Activated naive CD4-positive, alpha-beta T cell treated with anti-CD3 and anti-CD28 coated beads, Interleukin-2, amount 50 U/mL, for 24 hours (primary cell): ENCODE measurements at regions not wholly inside any gene's neighbourhood (a gene's known extent, or its start where the extent isn't known, plus 50 kb on each side); places are given as distances from the start of the nearest gene placed in this dataset.

Experiments
- H3K27ac Mint-ChIP-seq: one replicate; pipeline ENCODE4 v1.8.0; 2021; ENCODE audit warnings: mild to moderate bottlenecking, mixed read lengths
- H3K27me3 Mint-ChIP-seq: one replicate; pipeline ENCODE4 v1.8.0; 2021; ENCODE audit warnings: mixed read lengths
- H3K36me3 Mint-ChIP-seq: one replicate; pipeline ENCODE4 v1.8.0; 2021; ENCODE audit warnings: mixed read lengths
- H3K4me1 Mint-ChIP-seq: one replicate; pipeline ENCODE4 v1.8.0; 2021; ENCODE audit warnings: mixed read lengths
- H3K4me3 Mint-ChIP-seq: one replicate; pipeline ENCODE4 v1.8.0; 2021; ENCODE audit warnings: mild to moderate bottlenecking, mixed read lengths
- H3K9me3 Mint-ChIP-seq: one replicate; pipeline ENCODE4 v1.8.0; 2021; ENCODE audit warnings: mixed read lengths

- Mint-ChIP-seq H3K9me3 (no peaks in the 10 kb centered on the region), H3K4me3 (no peak overlapping the region), H3K27ac (no peak overlapping the region), H3K36me3 (no peaks in the 10 kb centered on the region), H3K27me3 (no peaks in the 10 kb centered on the region), H3K4me1 (no peaks in the 10 kb centered on the region)
Observed at GRCh38 chr14:26863736-26864135, 265.9 kb upstream of the NOVA1 start.

GRCh38 chr14:26866721-26867120 lies 268.9 kb upstream of the NOVA1 start:
- Mint-ChIP-seq H3K36me3 (no peaks in the 10 kb centered on the region), H3K4me1 (no peaks in the 10 kb centered on the region), H3K27ac (no peak overlapping the region), H3K27me3 (no peaks in the 10 kb centered on the region), H3K9me3 (no peaks in the 10 kb centered on the region), H3K4me3 (no peak overlapping the region)

GRCh38 chr14:26867171-26867757 lies 269.4 kb upstream of the NOVA1 start:
- H3K4me1 Mint-ChIP-seq = no peaks in the 10 kb centered on the region
- H3K36me3 Mint-ChIP-seq = no peaks in the 10 kb centered on the region
- H3K27me3 Mint-ChIP-seq = no peaks in the 10 kb centered on the region
- no peaks in the 10 kb centered on the region for H3K9me3 Mint-ChIP-seq
- H3K4me3 Mint-ChIP-seq = no peak overlapping the region
- H3K27ac Mint-ChIP-seq = no peak overlapping the region

GRCh38 chr14:26870096-26870495 lies 272.3 kb upstream of the NOVA1 start:
- Mint-ChIP-seq H3K4me1 (no peaks in the 10 kb centered on the region), H3K9me3 (no peaks in the 10 kb centered on the region)

GRCh38 chr14:26870722-26871617 lies 273.1 kb upstream of the NOVA1 start:
- Mint-ChIP-seq H3K36me3 (no peaks in the 10 kb centered on the region), H3K4me1 (no peaks in the 10 kb centered on the region), H3K27ac (no peak overlapping the region), H3K27me3 (no peaks in the 10 kb centered on the region), H3K4me3 (no peak overlapping the region), H3K9me3 (no peaks in the 10 kb centered on the region)

More at GRCh38 chr14:26870096-26870495, 272.3 kb upstream of the NOVA1 start:
- H3K4me3 Mint-ChIP-seq = no peak overlapping the region
- no peak overlapping the region for H3K27ac Mint-ChIP-seq
- H3K27me3 Mint-ChIP-seq = no peaks in the 10 kb centered on the region
- no peaks in the 10 kb centered on the region for H3K36me3 Mint-ChIP-seq

DNA sequence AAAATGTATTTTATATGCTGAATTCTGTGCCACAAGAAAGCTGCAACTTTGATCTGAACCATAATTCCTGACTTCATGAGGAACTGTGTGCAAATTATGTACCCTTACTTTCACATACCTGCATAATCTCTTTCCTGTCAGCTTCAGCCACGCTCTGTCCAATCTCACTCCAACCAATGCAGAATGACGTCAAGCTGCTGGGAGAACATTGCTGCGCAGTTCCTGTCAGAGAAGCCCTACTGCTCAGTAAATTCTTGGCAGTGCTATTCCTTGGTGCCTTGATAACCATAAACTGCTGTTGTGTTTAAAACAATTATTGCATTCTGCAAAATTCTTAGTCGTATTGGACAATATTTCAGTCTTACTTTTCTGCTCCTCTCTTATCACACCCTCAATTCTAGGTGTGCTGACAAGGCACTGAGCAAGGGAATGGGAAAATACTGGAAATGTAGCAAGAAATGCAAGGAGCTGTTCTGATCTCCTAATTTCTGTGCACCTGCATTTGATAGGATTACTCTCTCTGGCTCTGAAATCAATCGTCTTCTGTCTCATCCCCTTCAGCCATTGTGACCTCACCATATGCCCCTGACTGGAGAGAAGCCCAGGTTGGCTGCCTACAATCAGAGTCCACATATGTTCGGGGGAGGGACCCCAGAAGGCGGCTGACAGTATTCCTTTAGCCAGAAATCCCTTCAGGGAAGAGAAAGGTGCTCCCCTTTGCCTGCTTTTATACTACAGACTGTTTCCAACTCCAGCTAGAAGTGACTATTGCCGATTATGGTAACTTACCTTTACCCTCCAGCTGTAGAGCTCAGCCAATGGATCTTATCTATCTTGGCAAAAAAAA lies 274.9 kb upstream of the NOVA1 start:
- Mint-ChIP-seq H3K27me3 (no peaks in the 10 kb centered on the region), H3K27ac (no peak overlapping the region), H3K9me3 (no peaks in the 10 kb centered on the region), H3K4me3 (no peak overlapping the region), H3K4me1 (no peaks in the 10 kb centered on the region), H3K36me3 (no peaks in the 10 kb centered on the region)

DNA sequence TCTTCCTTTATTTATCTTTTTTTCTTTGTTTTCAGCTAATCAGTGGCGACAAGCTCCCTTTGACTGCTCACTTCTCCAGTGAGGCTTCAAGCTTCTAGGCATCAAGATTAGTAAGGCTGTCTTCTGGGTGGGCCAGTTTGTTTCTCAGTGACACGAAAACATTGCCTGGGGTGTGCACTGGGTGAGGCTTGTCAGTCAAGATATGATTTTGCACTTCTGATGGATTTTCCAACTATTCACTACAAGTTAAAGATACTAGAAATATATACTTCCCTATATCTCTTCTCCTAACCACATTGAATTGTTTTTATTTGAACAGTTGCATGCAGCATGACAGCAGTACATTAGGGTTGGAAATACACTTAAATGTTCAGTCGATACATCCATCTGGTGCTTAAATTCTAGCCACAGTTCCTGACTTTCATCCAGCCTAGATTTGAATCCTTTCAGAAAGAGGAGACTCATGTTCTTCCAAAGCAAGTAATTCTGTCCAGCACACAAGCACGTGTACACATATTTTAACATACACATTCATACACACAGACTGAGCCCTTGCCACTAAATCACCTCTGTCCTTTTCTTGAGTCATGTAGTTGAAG lies 275.6 kb upstream of the NOVA1 start:
- Mint-ChIP-seq H3K27me3 (no peaks in the 10 kb centered on the region), H3K4me3 (no peak overlapping the region), H3K27ac (no peak overlapping the region), H3K9me3 (no peaks in the 10 kb centered on the region), H3K4me1 (no peaks in the 10 kb centered on the region), H3K36me3 (no peaks in the 10 kb centered on the region)

DNA sequence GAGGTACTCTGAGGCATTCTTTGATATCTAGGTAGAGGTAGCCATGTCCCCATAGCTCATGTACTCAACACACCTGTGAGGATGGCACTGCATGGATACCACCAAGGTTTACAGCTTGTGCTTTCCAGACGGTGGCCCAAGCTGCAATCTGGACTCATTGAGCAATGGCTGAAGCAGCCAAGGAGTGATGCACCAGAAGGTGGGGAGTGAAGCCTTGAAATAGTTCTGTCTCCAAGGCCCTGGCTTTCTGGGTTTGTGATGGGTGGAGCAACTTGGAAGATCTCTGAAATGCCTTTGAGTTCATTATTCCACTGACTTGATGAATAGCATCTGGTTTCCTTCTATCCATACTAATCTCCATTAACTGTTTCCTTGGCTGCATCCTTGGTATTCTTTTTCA lies 290.0 kb upstream of the NOVA1 start:
- H3K27ac Mint-ChIP-seq = no peak overlapping the region
- H3K4me3 Mint-ChIP-seq = no peak overlapping the region
- peaks cover 8% of the 10 kb centered on the region for H3K9me3 Mint-ChIP-seq
- H3K27me3 Mint-ChIP-seq = no peaks in the 10 kb centered on the region
- no peaks in the 10 kb centered on the region for H3K36me3 Mint-ChIP-seq
- no peaks in the 10 kb centered on the region for H3K4me1 Mint-ChIP-seq

DNA sequence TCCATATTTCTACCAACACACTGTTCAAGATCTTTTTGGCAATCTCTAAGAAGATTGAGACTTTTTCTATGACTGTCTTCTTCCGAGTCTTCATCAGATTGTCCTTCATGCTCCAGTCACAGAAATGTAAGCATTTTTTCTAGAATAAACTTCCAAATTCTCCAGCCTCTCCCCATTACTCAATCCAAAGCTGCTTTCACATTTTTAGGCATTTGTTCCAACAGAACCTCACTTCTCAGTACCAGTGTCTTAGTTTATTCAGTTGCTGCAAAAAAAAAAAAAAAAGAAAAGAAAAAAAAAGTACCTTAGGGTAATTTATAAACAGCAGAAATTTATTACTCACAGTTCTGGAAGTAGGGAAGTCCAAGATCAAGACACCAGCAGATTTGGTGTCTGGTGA lies 290.8 kb upstream of the NOVA1 start:
- H3K9me3 Mint-ChIP-seq = peaks cover 8% of the 10 kb centered on the region

GRCh38 chr14:26896447-26896846 lies 298.6 kb upstream of the NOVA1 start:
- Mint-ChIP-seq H3K27me3 (no peaks in the 10 kb centered on the region), H3K9me3 (peaks cover 14% of the 10 kb centered on the region), H3K4me3 (no peak overlapping the region), H3K4me1 (no peaks in the 10 kb centered on the region), H3K27ac (no peak overlapping the region), H3K36me3 (no peaks in the 10 kb centered on the region)

More for the DNA sequence above, 290.8 kb upstream of the NOVA1 start:
- Mint-ChIP-seq H3K4me1 (no peaks in the 10 kb centered on the region), H3K4me3 (no peak overlapping the region), H3K27me3 (no peaks in the 10 kb centered on the region), H3K27ac (no peak overlapping the region), H3K36me3 (no peaks in the 10 kb centered on the region)

DNA sequence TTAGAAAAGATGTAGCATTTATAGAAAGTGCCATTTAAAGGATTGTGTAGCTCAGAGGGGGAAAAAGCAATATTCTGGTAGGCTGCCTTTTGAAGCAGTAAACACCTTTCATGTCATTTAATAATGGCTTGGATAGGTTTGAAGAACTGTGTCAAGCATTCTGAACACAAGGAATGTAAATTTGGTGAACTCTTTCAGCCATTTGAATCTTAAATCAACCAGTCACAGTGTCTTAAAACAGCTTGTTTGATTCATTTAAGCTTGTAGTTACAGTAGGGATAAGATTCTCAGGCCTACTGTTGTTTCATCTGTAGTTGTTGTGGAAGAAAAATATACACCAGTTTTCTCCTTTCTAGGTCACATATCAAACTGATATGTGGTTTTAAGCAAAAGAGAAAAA lies 299.4 kb upstream of the NOVA1 start:
- H3K27me3 Mint-ChIP-seq = no peaks in the 10 kb centered on the region

DNA sequence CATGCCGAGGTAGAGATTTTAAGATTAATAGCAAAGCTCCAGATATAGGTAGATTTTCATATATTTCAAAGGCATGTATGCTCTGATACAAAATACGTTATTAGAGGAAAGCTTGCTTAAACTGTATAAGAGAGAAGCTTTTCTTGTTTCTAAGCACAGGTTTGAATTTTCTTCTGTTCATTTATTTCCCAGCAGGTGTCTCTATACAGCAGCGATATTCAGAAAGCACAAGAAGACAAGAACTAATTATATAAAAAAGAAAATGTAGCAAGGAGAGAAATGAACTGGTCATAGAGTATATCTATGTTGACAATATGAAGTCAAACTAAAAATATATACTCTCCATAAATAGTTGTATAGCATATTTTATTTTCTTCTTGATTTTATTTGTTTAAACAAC lies 307.4 kb upstream of the NOVA1 start:
- Mint-ChIP-seq H3K36me3 (no peaks in the 10 kb centered on the region), H3K4me1 (no peaks in the 10 kb centered on the region), H3K4me3 (no peak overlapping the region), H3K27me3 (no peaks in the 10 kb centered on the region), H3K9me3 (peaks cover 13% of the 10 kb centered on the region), H3K27ac (no peak overlapping the region)

More for the DNA sequence above, 299.4 kb upstream of the NOVA1 start:
- H3K4me1 Mint-ChIP-seq = no peaks in the 10 kb centered on the region
- no peak overlapping the region for H3K4me3 Mint-ChIP-seq
- peaks cover 14% of the 10 kb centered on the region for H3K9me3 Mint-ChIP-seq
- H3K27ac Mint-ChIP-seq = no peak overlapping the region
- H3K36me3 Mint-ChIP-seq = no peaks in the 10 kb centered on the region

- H3K4me3 Mint-ChIP-seq = no peak overlapping the region
- peaks cover 21% of the 10 kb centered on the region for H3K9me3 Mint-ChIP-seq
- no peak overlapping the region for H3K27ac Mint-ChIP-seq
- H3K27me3 Mint-ChIP-seq = no peaks in the 10 kb centered on the region
- H3K4me1 Mint-ChIP-seq = no peaks in the 10 kb centered on the region
- H3K36me3 Mint-ChIP-seq = no peaks in the 10 kb centered on the region
Observed at GRCh38 chr14:26913786-26914185, 316.0 kb upstream of the NOVA1 start.

GRCh38 chr14:26917086-26917485 lies 319.3 kb upstream of the NOVA1 start:
- no peak overlapping the region for H3K4me3 Mint-ChIP-seq
- no peaks in the 10 kb centered on the region for H3K27me3 Mint-ChIP-seq
- H3K36me3 Mint-ChIP-seq = no peaks in the 10 kb centered on the region
- H3K27ac Mint-ChIP-seq = no peak overlapping the region
- no peaks in the 10 kb centered on the region for H3K4me1 Mint-ChIP-seq
- peaks cover 27% of the 10 kb centered on the region for H3K9me3 Mint-ChIP-seq

DNA sequence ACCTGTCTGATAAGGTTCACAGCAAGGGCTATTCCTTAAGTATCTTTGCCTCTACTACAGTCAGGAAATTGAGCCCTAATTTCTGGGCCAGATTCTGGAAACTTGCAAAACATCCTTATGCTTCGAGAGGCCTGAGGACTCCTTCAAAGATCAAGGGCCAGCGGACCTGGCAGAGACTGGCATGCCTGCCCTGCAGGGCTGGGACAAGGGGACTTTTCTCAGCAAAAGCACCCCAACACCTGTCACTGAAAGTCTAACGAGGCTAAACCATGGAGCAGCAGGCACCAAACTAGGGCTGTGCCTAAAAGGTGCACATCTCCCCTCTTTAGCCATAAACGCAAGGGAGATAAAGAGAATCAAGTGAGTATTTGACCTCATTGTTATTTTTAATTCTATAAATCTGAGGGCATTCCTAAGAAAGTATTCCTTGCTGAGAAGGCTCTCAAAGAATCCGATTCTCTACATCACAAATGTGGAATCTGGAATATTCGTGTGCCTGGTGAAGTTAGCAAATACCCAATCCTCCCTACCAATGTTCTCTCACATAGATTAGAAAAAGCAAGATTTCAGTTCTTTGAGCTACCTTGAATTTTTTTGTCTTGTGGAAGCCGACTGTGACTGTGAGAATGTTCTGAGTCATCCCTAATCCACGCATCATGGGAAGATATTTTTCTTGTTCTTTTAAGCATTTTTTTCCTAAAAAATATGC lies 328.2 kb upstream of the NOVA1 start:
- no peak overlapping the region for H3K4me3 Mint-ChIP-seq
- no peak overlapping the region for H3K27ac Mint-ChIP-seq
- H3K9me3 Mint-ChIP-seq = peaks cover 9% of the 10 kb centered on the region
- no peaks in the 10 kb centered on the region for H3K27me3 Mint-ChIP-seq
- H3K4me1 Mint-ChIP-seq = no peaks in the 10 kb centered on the region
- no peaks in the 10 kb centered on the region for H3K36me3 Mint-ChIP-seq
